AG09319 (cell line): ENCODE measurements at regions not wholly inside any gene's neighbourhood (a gene's known extent, or its start where the extent isn't known, plus 50 kb on each side); places are given as distances from the start of the nearest gene placed in this dataset.
A peak's percentile ranks its signal among the peaks of the same experiment; 100 is the strongest.

Experiments used
- DNase-seq: peaks from one replicate; pipeline ENCODE4 v3.0.0-alpha.2; 2010; ENCODE audit warnings: low read depth; ENCODE audit errors: extremely low read depth
- TF ChIP-seq, protein P1 (sequence below): IDR thresholded peaks from 2 replicates; pipeline ENCODE4 v1.5.1; 2011; ENCODE audit warnings: low read depth, mild to moderate bottlenecking, inconsistent platforms, low read length, moderate library complexity

DNA sequence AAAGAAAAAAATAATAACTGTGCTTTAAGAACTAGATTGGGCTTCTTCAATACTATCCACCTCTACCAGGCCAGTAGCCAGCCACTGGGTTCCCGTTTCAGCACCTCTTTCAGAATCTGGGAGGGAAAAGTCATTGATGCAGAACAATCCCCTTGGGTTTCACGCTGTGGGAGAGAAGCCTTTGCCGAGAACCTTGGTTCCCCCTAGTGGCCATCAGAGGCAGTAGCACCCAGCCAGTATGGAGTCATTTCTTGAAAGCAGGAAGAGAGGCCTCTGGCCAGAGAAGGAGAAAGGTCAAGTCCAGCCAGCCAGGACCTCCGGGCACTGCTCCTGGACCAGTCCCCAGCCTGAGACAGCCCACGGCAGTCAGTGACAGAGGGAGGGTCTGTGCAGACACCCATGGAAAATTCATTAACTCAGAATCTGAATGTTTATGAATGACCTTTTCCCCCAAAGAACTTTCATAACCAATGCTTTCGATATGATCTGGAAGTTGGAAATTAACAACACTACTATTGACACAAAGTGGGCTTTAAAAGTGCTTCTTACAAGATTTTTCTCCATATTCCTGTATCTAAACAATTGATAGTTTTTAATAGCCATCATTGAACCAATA, 51.2 kb upstream of the CDH5 start:
- DNase-seq, result peak; percentile 39
- TF ChIP-seq, protein P1, sequence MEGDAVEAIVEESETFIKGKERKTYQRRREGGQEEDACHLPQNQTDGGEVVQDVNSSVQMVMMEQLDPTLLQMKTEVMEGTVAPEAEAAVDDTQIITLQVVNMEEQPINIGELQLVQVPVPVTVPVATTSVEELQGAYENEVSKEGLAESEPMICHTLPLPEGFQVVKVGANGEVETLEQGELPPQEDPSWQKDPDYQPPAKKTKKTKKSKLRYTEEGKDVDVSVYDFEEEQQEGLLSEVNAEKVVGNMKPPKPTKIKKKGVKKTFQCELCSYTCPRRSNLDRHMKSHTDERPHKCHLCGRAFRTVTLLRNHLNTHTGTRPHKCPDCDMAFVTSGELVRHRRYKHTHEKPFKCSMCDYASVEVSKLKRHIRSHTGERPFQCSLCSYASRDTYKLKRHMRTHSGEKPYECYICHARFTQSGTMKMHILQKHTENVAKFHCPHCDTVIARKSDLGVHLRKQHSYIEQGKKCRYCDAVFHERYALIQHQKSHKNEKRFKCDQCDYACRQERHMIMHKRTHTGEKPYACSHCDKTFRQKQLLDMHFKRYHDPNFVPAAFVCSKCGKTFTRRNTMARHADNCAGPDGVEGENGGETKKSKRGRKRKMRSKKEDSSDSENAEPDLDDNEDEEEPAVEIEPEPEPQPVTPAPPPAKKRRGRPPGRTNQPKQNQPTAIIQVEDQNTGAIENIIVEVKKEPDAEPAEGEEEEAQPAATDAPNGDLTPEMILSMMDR, result peak; percentile 99

DNA sequence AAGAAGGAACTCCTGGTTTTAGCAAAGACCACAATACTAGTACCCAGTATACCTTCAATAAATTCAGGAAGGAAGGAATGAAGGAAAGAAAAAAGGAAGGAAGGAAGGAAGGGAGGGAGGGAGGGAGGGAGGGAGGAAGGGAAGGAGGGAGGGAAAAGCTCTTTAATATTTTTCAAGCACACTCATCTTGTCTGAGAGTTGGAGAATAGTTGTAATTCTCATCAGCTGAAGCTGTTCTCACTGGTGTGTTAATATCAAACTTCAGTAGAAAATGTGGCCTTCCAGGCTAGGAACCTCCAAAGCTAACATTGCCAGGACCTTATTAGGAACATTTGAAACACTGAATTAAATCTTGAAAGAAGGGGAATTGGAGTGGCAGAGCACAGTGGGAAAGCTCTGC, 55.2 kb upstream of the CDH5 start:
- TF ChIP-seq, protein P1, result no peak
- DNase-seq, result no peak

DNA sequence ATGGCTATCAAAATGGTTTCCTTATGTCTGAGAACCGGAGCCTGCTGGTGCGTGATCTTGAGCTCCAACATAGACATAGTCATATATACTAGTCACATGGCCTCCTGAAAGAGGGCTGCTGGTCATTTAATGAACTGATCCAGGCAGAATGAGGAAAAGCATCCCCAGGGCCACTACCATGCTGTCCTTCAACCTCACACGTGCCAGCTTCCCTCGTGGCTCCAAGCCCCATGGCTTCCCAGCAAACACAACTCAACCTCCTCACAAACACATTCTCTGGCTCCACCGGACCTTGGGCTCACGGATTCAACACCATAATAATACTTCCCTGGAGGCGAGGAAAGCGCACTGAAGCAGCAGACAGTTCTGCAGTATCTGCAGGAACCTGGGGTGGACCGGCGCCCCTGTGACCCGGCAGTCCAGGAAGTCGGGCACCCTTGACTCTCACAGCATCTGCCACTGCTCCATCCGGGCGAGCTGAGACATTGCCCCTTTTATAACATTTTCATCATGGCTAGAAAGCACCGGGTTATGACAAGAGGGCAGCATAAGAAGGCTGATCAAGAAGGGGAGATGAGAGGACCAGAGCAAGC, 57.2 kb upstream of the CDH5 start:
- TF ChIP-seq, protein P1, result no peak
- DNase-seq, result no peak

DNA sequence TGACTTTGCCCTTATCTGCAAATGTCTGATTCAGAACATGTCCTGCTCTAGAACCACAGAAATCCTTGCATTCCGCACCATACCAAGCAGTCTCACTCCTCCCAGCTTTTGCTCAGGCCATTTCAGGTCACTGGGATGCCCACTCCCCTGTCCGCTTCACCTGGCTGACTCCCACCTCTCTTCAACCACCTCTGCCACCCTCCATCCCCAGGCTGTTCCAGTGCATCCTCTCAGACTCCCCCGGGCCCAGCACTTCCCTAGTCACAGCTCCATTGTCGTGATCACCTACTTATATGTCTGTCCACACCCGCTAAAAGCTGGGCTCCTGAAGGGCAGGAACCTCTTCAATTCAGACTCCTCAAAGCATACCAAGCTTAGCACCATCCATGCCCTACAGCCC, 58.4 kb upstream of the CDH5 start:
- TF ChIP-seq, protein P1, result no peak

DNA sequence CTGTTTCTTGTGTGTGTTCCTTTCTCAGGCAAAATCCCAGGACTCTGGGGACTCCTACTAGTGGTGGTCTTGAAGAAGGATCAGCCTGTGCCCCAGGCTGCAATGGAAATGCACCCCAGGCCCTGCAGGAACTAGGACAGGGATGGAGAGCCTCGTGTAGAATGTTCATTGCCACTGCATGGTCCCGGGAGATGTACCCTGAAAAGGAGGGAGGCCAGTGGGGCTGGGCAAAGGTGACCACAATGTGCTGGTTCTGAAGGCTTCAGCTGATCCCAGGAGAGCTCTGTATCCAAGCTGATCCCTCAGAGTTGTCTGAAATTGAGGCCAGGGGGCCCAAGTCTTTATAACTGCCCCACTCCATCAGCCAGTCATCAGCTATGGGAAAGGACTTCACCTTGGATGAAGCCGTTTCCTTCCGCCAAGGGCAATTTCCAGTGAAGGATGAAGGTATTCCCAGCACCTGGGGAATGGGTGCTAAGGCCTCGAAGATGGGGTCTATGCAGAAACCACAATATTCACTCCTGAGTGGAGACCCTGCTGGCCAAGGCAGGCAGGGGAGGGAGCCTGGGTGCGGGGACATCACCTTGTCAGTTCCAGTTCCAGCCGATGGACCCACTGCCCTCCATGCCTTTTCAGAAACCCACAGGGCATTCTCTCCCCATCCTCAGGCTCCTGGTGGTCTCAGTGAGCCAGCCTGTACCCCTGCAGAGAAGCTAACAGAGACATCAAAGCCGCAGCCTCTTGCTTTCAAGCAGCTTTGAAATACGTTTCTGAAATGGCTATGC, 59.9 kb upstream of the CDH5 start:
- TF ChIP-seq, protein P1, result no peak
- DNase-seq, result no peak

More for the DNA sequence above, 58.4 kb upstream of the CDH5 start:
- DNase-seq, result no peak

DNA sequence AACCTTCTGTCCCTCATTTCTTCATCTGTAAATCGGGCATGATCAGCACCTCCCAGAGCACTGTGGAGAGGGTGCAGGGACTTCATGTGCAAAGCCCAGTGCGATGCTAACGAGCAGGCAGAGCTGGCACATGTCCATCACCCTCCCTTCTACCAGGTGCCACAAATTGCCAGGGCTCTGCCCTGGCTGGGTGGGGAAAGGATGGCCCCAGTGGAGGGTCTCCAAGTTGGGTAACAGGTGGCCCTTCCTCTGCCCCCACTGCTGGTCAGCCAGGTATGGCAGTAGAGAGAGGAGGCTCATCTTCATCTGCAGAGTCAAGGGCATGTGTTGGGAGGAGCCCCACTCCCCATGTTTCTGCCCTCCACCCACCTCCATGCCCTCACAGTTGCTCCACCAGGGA, 61.5 kb upstream of the CDH5 start:
- DNase-seq, result no peak
- TF ChIP-seq, protein P1, result no peak

DNA sequence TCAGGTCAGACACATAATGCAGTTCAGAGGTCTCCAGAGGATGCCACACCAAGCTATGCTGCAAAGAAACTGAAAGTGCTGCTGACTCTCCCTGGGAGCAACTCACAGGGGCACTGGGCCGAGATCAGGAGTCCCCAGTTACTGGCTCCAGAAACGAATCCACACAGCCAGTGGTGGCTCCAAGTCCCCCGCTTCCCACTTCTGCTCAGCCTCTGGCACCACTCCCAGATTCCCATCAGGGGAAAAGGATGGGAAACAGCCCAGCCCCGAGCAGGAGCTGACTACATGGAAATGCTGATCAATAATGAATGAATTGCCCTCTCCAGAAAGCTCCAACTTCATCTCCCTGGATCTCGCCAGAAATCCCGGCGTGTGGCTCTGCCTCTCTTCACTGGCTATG, 62.3 kb upstream of the CDH5 start:
- DNase-seq, result no peak
- TF ChIP-seq, protein P1, result no peak
